Fibroblast of skin of left quadriceps (primary cell): ENCODE measurements at regions not wholly inside any gene's neighbourhood (a gene's known extent, or its start where the extent isn't known, plus 50 kb on each side); places are given as distances from the start of the nearest gene placed in this dataset.

ENCODE experiments used
- DNase-seq, 2 experiments: peaks; one replicate each; pipeline ENCODE4 v3.0.0-alpha.2; 2013; ENCODE audit warnings: low read depth in 2 of 2

DNA sequence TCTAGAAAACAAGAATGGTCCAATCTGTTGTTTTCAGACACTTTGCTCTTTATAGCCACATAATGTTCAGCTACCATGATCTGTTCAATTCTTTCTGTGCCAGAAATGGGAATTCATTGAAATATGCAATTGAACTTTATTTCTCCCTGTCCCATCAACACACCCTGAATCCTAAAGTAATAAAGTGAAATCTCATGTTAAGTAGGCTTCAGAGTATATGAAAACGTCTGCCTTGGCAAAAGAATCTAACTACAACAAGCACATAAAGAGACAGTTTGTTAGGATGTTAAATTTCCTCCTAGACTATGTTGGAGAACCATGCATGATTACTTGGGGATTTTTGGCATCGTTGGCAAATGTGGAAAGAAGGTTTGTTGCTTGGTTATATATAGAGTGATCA is 722.7 kb downstream of the XPNPEP1 start:
- no peak for DNase-seq

DNA sequence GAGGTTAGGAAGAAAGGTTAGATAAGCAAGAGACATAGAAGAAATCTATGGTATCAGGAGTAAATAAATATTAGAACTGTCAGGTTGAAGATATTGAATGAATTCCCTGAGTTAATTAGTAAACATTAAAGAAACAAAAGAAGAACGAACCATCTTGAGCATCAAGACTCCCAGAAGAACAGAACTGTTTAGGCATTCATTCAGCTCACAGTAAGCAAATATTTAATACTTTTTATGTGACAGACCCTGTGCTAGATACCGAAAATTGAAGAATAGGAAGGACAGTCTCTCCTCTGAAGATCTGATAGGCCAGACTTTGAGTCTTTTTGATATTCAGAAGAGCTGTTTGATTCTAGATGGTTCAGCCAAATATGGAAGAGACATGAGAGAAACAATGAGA is 731.5 kb downstream of the XPNPEP1 start:
- DNase-seq = no peak

DNA sequence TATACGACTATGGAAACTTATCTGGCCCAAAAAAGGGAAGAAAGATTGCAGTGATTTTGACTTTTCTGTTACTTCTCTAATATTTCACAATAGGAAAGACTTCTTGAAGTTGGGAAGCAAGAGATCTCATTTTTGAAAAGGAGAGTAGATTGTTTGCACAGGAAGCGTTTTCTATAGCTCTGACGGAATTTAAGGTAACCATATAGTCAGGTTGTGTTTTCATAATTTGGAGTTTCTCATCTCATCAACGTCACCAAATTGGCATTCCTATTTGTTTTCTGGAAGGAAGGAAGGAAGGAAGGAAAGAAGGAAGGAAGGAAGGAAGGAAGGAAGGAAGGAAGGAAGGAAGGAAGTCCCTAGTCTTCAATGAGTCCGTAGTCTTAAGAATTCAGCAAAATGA is 732.0 kb downstream of the XPNPEP1 start:
- no peak for DNase-seq

DNA sequence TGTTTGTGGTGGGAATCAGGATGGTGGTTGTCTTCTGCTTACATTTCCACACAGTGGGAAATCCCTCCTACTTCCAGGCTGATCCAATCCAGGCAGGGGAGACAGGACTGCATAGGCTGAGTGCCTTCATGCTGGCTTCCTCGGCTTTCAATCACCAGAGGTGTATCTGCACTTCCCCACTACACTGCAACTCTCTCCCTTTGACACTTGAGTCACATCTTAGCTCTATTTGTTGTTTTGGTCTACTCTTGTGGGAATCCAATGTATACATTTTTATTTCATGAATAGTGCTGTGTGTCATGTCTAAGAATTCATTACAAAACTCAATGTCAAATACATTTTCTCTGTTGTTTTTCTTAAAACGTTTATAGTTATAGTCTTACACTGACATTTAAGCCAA is 735.6 kb downstream of the XPNPEP1 start:
- no peak for DNase-seq

DNA sequence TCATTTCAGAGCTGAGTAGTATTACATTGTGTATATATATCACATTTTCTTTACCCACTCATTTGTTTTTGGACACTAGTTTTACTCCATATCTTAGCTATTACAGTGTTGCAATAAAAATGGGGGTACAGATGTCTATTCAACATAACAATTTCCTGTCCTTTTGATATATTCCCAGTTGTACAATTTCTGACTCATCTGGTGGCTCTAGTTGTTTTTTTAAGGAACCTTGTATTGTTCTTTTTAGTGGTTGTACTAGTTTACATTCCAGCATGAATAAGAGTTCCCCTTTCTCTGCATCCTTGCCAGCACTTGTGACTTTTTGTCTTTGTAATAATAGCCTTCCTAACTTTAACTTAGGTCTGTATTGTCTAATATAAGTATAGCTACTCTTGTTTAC is 739.9 kb downstream of the XPNPEP1 start:
- DNase-seq = no peak

DNA sequence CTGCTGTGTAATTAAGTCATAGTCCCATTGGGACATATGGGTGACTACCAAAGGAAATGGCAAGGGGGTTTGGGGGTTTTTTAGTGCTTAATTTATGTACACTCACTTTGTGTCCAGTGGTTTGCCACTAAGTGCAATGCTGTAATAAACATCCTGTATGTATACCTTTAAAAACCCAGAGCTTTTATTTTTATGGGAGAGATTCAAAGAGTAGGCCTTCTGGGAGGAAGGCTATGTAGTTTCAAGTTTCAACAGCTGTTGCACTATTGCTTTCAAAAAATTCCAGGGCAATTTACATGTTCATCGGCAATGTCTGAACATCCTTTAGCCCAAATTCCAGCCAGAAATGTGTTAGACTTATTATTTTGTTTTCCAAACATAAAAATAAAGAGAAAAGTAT is 744.7 kb downstream of the XPNPEP1 start:
- no peak for DNase-seq

DNA sequence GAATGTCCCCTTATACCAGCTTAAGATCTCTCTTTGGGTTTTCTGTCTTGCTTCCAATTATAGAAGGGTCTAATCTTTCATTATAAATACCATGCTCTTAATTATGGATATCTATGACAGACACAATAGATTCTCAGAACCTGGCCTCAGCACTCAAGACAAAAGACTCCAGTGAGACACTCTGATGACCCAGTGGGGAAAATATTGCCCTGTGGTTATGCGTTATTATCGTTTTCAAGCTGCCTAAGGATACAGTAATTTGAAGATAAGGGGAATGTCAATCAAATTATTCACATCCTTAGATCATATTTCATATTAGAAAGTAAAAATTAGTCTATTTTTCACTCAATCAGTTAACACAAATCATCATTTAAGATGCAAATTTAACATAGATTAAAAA is 748.8 kb downstream of the XPNPEP1 start:
- DNase-seq = no peak

DNA sequence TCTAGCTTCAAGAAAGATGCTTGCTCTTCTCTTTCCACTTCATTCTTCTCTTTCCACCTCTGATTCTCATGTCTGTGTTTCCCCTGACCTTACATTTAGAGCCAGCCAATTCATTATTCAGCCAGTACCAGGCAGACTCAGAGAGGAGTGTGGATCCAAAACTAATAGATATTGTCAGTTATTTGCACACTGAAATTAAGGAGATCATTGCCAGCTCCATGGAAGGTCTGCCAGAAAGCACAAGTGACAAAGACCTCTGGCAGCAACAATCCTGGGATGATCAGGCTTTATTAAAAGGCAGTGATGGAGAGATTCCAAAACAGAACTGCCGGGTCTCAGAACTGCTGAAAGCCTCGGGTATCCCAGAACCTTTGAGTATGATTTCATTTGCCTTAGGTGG is 749.4 kb downstream of the XPNPEP1 start:
- DNase-seq = no peak

DNA sequence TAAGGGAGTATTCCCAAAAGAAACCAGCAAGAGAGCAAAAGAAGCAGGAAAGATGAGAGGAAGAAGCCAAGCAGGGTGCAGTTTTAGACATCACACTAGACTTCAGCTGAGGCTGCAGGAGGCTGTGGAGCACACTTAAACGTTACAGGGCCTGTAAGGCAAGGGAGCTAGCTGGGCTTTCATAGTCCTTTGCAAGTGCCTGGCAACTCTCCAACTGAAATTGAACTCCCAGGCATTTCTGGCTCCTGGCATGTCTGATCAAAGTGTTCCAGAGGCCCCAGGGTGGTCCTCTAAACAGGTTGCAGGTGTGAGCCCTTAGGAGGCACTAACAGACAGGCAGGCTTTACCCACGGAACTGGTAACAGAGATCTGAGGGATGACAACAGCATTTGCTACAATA is 750.2 kb downstream of the XPNPEP1 start:
- no peak for DNase-seq

DNA sequence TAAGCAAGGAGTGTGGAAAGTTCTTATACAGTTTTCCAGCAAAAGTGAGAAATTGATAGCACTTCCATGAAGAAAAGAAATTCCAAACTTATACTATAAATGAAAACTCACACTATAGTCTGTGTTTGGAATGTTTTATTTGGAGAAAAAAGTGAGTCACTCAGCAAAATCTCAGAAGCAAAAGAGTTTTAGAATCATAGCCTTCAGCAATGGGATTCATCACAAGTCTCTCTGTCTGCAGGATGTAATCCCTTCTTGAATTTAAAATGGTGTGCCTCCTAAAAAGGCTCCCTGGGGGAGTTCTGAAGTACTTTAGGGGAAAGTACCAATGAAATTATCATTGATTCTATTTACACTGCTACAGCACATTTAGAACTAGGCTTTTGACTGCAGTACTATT is 756.4 kb downstream of the XPNPEP1 start:
- DNase-seq = no peak

DNA sequence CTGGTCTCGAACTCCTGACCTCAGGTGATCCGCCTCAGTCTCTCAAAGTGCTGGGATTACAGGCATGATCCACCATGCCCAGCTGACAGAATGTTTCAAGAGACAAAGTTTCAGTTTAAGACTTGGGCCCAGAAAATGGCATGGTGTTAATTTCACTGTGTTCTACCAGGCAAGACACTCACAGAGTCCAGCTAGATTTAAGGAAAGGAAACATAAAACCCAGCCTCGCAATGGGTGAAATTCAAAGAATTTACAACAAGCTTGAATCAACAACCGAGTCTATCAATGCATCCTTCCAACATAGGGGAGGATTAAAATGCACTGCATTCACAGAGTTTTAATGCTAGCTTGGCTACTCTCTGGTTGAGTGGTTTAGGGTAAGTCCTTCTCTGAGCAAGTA is 764.0 kb downstream of the XPNPEP1 start:
- DNase-seq = no peak

DNA sequence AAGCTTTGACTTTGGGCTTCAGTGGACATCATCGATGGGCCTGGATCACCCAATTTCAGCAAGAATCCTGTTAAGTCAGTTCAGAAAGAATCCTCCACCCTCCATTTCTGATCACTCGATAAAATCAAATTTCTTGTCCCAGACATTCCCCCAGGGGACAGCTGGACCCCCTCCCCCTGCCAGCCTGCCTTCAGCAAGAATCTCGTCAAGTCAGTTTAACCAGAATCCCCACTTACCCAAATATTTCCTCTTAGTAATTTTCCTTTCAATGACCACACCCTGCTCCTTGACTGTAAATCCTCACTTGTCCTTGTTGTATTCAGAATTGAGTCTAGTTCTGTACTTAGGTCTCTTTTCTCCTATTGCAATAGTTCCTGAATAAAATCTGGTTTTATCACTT is 766.9 kb downstream of the XPNPEP1 start:
- no peak for DNase-seq

DNA sequence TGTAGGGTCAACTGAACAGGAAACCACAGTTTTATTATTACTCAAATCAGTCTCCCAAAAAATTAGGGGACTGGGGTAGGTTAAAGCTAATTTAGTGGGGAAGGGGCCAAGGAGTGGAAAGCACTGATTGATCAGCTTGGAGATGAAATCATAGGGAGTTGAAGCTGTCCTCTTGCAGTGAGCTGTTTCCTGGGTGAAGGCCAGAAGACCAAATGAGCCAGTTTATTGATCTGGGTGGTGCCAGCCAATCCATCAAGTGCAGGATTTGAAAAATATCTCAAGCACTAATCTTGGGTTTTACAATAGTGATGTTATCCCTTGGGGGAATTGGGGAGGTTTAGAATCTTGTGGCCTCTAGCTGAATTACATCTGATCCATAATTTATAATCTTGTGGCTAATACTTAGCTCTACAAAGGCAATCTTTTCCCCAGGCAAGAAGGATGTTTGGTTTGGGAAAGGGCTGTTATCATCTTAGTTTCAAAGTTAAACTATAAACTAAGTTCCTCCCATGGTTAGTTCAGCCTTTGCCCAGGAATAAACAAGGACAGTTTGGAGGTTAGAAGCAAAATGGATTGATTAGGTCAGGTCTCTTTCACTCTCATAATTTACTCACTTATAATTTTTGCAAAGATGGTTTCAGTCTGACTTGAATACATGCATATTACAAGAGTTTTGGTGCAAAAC is 773.5 kb downstream of the XPNPEP1 start:
- no peak for DNase-seq

DNA sequence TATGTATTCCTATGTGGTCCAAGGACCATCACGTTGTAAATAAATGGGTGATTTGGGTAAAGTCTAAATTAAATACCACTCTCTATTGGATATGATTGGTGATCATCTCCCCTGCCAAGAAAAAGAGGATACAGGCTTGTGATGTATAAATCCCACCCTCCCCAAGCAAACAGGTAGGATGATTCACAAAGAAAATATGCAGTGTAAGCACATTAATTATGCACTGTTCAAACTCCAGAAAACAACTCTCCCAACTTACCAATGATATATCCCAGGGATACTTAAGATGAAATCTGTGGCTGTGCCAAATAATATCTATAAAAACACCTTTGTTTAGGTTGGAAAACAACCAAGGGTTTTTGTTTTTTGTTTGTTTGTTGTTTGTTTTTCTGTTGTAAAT is 795.9 kb downstream of the XPNPEP1 start:
- DNase-seq = no peak

DNA sequence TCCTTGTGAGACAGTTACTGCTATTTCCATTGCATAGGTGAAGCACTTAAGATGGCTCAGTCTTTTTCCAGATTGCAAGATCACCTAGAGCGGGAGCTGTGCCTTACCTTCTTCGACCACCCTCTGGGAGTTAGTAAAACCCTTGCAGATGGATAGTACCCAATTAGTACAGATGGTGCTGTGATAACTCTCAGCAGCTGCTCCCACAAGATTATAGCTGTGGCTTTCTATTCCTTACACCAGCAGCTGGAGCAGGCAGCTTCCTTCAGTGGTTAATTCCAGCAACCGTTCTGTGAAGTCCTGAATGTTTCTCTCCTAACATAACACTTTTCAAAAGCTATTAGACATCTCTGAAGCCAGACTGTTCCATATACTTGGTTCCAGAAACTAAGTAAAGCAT is 796.8 kb downstream of the XPNPEP1 start:
- DNase-seq = no peak

DNA sequence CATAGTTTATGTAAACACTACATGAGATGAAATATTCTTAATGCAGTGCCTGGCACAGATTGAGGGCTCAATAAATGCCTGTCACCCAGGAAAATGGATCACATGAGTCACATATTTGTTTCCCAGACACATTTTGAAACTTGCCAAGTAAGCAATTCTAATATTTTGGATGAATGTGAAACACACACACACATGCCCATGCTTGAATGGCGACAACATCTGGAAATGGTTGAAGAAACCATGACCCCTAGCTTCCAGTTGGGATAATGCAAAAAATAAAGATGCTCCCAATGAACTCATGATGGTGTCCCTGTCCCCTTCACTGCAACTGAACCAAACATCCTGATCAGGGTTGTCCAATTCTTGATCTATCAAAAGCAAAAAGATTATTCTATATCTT is 797.3 kb downstream of the XPNPEP1 start:
- no peak for DNase-seq

DNA sequence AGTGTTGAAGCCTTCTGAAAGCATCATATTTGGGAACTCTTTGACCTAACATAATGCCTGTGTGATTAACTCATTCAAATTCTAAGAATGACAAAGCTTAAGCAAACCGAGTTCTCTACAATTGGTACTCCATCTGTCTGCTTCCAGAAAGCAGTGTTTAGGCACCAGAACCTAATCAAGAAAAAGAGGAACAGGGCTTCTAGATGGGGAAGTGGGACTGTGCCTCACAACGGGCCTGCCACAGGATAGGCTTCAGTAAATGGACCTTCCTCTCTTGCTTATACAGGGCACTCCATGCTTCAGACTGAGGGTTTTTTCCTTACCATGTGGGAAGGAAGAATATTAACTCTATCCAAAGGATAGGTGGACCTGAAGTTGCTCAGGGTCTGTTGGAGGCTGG is 808.1 kb downstream of the XPNPEP1 start:
- no peak for DNase-seq

DNA sequence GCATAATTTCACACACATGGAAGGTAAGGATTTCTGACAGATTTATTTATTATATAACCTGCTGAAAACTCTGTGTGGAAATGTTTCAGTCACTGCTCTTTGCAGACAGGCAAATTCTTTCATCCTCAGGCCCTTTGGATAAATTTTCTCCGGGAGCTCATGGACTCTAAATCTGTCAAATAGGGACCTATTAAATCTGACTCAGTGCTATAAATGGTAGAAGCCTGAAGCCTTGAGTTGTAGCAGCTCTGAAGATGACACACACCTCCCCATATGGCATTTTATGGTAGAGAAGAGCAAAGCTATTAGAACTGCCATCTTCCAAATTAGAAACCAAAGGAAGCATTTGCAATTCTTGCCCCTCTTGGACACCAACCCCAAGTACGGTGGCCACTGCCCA is 808.7 kb downstream of the XPNPEP1 start:
- DNase-seq = no peak

DNA sequence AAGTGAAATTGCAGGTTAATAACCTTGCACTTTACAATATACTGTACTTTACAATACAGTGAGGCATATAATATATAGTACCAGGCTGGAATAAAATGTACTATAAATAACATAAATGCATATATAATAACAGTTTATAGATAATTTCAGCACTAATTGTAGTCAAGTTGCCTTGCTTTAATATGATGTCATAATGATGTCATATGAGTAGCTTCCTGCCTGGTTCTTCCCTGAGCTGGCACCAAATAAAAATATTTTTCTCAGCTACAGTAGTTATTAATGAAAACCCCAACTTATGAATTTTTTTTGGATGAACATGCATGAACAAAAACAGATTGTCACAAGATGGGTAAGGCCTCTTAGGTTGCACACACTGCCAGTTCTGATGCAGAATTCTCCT is 816.7 kb downstream of the XPNPEP1 start:
- DNase-seq = no peak

DNA sequence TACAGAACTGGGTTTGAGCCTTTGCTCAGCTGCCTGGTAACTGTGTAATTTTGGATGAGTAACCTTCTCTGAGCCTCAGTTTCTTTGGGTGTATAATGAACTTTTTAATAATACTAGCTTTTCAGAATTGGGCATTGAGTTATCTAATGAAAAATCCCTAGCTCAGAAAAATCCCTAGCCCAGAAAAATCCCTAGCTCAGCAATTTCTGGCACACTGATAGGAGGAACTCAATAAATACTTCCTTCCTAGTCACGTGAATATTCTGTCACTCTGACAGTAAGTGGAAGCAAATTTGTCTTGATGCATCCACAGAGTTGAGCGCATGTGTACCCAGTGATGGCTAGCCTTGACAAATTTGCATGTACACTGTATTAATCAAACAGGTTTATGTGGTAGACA is 817.6 kb downstream of the XPNPEP1 start:
- no peak for DNase-seq

DNA sequence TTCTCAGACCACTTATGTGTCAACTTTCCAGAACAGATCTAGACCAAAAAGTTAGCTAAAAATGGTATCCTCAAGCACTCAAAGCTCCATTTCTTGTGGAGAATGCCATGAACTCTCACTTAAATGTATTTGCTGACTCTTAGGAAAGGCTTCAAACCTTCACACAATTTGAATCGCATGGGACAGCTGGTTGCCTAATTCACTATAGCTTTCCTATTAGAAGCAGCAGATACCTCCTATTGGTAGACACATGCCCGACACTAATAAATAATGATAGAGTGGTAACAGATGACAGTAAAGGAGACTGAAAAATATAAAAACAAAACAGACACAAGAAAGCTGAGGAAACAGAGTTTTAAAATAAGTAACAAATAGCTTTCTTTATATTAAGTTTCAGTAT is 818.5 kb downstream of the XPNPEP1 start:
- DNase-seq = no peak

DNA sequence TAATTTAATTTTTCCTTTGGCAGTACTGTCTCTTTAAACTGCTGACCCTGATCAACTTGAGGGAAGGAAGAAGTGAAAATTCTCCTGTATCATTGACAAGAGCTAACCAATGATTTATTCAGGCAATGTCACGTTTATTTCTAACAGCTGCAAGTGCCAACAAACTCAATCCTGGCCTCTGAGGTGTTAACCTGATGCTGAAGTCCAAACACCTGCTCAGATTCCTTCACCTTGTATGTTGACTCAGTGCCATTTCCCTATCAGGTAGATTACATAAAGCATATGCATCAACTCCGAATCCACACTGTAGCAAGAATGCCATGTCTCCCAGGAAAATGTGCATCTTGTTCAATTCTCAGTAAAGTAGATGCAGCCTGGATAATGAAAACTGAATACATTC is 820.0 kb downstream of the XPNPEP1 start:
- no peak for DNase-seq

DNA sequence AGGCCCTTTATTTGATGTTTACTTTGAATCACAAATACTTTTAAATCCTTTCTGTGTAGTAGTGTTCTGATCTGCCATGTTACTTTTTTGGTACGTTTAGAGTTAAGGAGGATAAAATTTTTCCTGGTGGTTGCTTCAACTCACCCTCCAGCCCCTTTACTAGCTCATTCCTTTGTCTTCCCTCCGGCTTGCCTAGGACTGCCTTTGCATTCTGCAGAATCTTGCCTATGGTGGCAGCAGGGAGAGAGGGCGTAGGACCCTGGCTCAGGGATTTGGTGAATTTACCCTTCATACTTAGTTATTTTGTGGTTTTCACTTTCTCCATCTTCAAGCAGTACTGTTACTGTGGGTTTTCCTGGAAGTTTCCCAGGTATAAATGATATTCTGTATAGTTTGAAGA is 833.5 kb downstream of the XPNPEP1 start:
- no peak for DNase-seq

DNA sequence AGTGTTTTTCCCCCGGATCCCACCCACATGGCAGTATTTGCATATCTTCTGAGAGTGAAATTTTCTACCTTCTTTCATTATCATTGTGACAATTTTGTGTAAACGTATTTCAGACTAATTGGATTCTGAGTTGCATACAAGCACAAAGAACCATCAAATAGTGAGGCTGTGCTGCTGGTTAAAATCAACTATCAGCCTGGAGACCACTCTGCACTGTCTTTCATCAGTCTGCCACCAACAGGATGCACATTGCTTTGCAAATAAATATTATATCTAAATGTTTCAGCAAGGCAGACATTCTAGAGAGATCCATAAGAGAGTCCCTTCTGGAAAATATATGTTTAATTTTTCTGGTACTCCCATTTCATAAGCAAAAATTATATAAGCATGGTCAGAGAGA is 851.8 kb downstream of the XPNPEP1 start:
- no peak for DNase-seq

DNA sequence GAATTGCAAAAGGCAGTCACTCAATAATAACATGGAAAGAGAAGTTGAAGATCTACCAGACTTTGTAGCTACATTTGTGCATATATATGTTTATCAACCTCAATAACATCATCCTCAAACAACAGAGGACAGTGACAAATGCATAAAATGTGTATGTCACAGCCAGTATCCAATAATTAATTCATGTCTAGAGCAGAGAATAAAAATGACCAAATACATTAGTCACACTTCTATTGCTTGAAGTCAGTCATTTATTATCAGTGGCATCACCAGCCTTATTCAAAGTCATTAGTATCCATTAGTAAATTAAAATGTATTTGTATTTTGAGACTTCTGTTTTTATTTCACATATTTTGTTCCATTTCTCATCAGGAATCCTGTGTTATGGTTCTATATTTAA is 852.8 kb downstream of the XPNPEP1 start:
- DNase-seq = no peak
